ENCODE measurements at regions not wholly inside any gene's neighbourhood (a gene's known extent, or its start where the extent isn't known, plus 50 kb on each side); places are given as distances from the start of the nearest gene placed in this dataset.

GRCh38 chr5:67605730-67606585, 409.4 kb upstream of the CD180 start:
- Histone ChIP-seq H3K27me3 (no peaks in the 10 kb centered on the region), H3K9me3 (peaks cover 0 to 5% (median 0%) of the 10 kb centered on the region in 3 donors), H3K36me3 (no peaks in the 10 kb centered on the region), H3K4me1 (no peaks in the 10 kb centered on the region), H3K4me3 (no peak overlapping the region), H3K27ac (no peak overlapping the region)
- TF ChIP-seq CTCF (IDR thresholded peaks at IDR 0.05), result no peak
- intact Hi-C loops (cut with DNase I; ENCODE audit: low total_unique reads), result no loop called here
- no peak for DNase-seq

GRCh38 chr5:67591491-67591890, 394.9 kb upstream of the CD180 start:
- Histone ChIP-seq H3K36me3 (no peaks in the 10 kb centered on the region), H3K4me1 (peaks cover 0 to 15% (median 4%) of the 10 kb centered on the region in 4 donors), H3K27me3 (no peaks in the 10 kb centered on the region), H3K4me3 (no peak overlapping the region), H3K9me3 (no peaks in the 10 kb centered on the region), H3K27ac (no peak overlapping the region)
- DNase-seq, result no peak
- intact Hi-C loops (cut with DNase I; ENCODE audit: low total_unique reads), result no loop called here
- no peak for TF ChIP-seq CTCF (IDR thresholded peaks at IDR 0.05)

- H3K4me1 ChIP-seq, result peaks cover 0 to 15% (median 4%) of the 10 kb centered on the region in 4 donors
- TF ChIP-seq CTCF (IDR thresholded peaks at IDR 0.05), result no peak
- intact Hi-C loops (cut with DNase I; ENCODE audit: low total_unique reads), result no loop called here
- H3K4me3 ChIP-seq, result no peak overlapping the region
- DNase-seq, result no peak
- no peaks in the 10 kb centered on the region for H3K27me3 ChIP-seq
- H3K36me3 ChIP-seq, result no peaks in the 10 kb centered on the region
- H3K27ac ChIP-seq, result no peak overlapping the region
- H3K9me3 ChIP-seq, result no peaks in the 10 kb centered on the region
Measured at GRCh38 chr5:67588389-67588788, 391.8 kb upstream of the CD180 start.

- DNase-seq, result no peak
- no peaks in the 10 kb centered on the region for H3K36me3 ChIP-seq
- intact Hi-C loops (cut with DNase I; ENCODE audit: low total_unique reads), result no loop called here
- no peak overlapping the region for H3K4me3 ChIP-seq
- no peaks in the 10 kb centered on the region for H3K9me3 ChIP-seq
- H3K4me1 ChIP-seq, result peaks cover 0 to 7% (median 0%) of the 10 kb centered on the region in 4 donors
- H3K27me3 ChIP-seq, result no peaks in the 10 kb centered on the region
- no peak for TF ChIP-seq CTCF (IDR thresholded peaks at IDR 0.05)
- no peak overlapping the region for H3K27ac ChIP-seq
Measured at GRCh38 chr5:67581203-67581602, 384.6 kb upstream of the CD180 start.

- Histone ChIP-seq H3K27me3 (no peaks in the 10 kb centered on the region), H3K9me3 (peaks cover 0 to 8% (median 0%) of the 10 kb centered on the region in 3 donors), H3K36me3 (no peaks in the 10 kb centered on the region), H3K27ac (no peak overlapping the region), H3K4me3 (no peak overlapping the region), H3K4me1 (peaks cover 0 to 7% (median 0%) of the 10 kb centered on the region in 4 donors)
- no peak for DNase-seq
- TF ChIP-seq CTCF (IDR thresholded peaks at IDR 0.05), result no peak
- intact Hi-C loops (cut with DNase I; ENCODE audit: low total_unique reads), result no loop called here
Measured at GRCh38 chr5:67578011-67578410, 381.4 kb upstream of the CD180 start.

All from tibial artery (tissue), 4 donors.